HG03469 (cell line): ENCODE measurements at regions not wholly inside any gene's neighbourhood (a gene's known extent, or its start where the extent isn't known, plus 50 kb on each side); places are given as distances from the start of the nearest gene placed in this dataset.

ENCODE experiments used
- ATAC-seq: cut with Tn5 transposase; IDR thresholded peaks from one replicate; pipeline ENCODE4 v1.9.1; 2021; ENCODE audit warnings: mild to moderate bottlenecking, moderate library complexity, moderate number of reproducible peaks; ENCODE audit not compliant: unreplicated experiment

DNA sequence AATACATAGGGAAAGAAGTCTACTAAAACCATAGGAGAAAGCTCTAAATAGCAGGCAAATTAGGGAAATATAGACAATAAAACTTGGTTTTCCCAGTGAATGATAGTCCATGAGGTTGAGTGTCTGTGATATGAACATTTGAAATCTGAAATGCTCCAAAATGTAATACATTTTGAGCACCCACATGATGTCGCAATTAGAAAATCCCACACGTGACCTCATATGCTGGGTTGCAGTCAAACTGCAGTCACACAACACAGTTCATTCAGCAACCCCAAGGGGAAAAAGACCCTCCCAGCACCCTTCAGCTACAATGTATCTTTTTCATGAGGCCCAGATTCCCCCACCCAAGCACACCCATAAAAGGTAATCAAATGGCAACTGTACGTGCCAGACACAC lies 155.6 kb downstream of the BTC start:
- no peak for ATAC-seq

DNA sequence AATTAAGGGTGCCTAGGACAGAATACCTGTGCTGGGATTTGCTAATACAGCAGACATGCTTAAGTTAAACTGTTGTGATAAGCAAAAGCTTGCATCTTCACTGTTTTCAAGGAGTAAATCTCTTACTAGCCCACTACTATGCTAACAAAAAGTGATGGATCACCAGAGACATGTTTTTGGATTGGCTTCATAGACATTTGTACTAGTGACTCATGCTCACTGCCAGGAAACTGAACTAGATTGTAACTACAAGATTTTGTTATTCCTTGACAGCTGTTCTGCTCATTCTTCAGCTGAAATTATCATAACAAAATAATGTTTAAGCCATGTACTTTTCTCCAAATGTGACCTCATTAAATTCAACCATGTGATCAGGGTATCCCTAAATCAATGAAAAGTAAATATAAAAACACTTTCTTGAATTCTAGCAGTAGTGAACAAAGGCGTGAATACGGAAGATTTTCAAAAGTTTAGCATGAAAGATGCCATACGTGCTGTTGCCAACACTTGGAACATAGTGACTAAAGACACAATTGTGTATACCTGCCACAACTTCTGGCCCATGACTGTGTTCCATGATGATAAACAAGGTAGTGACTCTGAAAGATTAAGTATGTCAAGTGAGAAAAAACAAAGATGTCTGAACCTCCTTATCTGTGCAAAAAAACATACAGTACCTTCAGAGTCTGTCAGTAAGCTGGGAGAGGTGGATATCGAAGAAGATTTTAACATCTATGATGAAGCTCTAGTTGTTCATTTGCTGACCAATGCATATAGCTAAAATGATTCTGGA lies 154.0 kb downstream of the BTC start:
- ATAC-seq = no peak

DNA sequence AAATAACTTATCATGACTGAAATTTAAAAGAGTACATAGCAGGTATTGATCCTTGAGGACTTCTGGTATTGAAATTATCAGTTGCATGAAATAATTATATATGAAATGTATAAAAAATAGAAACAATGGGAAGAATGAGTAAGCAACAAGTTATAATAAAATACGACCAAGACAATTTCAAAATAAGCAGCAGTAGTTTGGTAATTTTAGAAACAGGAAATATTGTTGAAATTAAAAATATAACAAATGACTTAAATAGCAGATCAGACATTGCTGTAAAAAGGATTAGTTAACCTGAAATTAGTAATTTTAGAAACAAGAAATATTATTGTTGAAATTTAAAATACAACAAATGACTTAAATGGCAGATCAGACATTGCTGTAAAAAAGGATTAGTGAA lies 152.3 kb downstream of the BTC start:
- no peak for ATAC-seq

DNA sequence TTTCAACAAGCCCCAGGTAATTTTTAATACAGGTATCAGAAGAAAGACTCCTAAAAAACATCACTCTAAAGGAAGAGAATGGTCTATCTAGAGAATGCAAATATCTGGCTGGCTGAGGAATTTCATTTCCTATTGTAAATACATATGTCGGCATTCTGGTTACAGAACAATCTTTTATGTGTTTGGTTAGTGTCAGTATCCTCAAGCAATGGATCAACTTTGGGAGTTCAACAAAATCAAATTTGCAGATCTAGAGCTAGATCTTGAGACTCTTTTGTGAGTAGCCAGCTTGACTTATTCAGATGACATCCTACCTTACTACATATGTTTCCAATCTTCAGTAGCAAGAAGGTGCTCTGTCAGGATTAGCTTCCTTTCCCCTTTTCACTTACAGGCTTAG lies 145.1 kb downstream of the BTC start:
- no peak for ATAC-seq

DNA sequence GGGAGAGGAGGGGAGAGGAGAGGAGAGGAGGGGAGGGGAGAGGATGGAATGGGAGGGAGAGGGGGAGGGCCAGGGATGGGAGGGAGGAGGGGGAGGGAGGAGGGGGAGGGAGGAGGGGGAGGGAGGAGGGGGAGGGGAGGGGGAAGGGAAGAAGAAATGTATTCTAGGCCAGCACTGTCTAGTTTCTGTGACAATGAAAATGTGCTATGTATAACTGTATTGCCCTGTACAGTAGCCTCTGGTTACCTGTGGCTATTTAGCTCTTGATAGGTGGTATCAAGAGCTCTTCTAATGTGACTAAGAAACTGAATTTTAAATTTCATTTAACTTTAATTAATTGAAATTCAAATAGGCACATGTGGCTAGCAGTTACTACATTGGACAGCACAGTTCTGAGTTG lies 143.1 kb downstream of the BTC start:
- ATAC-seq = no peak

DNA sequence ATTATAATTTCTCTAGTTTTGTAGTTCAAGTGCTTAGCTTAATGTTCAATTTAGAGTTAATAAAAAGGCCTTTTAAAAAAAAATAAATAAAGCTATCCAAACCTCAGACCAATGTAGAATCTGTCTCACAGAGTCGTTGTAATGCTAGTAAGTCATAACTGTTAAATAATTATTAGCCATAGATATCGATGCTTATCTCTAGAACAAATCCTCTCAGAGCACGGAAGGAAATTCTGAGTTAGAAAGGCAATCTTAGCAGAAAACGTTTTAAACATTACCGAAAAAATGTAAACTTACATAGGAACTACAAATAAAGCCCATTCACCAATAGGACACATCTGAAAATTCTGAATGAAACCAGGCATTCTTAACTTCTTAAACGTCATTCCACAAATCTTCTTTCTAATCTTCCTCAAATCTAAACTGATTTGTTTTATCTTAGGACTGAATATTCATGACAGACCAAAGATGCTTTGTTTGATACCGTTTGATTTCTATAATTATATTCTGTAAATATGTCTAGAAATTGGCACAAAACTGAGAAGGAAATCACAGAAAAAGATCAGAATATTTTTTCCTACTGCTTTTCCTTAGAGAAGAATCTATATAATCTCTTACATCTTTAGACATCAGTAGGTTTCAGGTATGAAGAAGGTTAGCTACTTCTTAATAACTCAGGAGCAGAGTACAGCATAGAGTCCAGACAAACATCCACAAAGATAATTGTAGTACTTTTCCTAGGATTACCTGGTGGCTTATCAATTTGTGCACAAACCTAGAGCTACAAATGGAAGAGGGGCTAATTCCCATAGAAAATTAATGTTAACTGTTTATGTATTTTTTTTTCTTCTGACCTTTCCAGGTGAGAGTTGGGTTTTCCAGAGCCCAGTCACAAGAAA lies 140.7 kb downstream of the BTC start:
- no peak for ATAC-seq

DNA sequence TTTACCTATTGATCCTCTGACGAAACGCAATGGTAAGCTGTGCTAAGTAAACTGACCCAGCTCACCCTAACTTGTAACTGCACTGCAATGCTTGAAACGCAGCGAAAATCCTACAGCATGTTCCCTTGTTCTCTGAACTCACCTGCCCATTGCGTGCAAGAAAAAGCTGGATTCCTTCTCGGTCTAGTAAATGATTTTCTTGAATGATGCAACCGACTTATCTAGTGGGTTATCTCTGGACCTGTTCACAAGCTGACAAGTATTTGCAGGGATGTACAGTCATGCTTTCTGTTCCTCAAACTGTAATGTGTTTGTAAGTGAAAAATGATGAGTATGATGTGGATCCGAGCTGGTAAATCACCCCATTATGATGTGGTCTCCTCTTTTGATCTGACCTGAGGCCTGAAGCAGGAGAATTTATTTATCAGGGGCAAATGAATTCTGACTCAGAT lies 140.1 kb downstream of the BTC start:
- ATAC-seq = no peak

DNA sequence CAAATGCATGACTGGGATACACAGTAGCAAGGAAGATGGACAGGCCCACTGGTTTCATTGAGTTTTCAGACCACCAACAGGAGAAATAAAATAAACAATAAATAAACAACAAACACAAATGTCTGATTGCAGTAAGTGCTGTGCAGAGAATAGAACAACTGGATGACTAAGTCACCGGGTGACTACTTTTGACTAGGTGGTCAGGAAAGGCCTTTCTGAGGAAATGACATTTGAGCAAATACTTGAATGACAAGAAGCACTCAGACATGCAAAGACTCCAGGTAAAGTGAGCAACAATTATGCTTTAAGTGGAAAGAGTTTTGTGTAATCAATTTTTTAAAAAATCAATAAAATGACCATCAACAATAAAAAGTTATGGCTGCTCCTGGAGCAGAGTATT lies 137.7 kb downstream of the BTC start:
- ATAC-seq = no peak

DNA sequence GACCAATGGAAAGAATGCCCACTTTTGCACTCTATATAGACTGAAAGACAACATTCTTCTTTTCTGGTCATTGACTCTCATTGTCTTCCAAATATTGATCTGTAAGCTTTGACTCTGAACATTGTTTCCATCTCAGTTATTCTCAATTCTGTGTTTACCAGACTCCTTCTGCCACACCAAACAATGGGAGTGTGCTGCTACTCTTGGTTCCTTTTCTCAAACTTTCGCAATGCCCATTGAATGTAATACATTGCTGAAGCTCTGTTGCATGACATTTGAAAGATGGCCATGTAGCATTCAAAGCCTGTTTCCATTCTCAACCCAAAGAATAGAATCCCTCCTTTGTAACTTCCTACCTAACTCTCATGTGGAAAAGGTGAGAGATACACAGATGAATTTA lies 136.2 kb downstream of the BTC start:
- no peak for ATAC-seq

DNA sequence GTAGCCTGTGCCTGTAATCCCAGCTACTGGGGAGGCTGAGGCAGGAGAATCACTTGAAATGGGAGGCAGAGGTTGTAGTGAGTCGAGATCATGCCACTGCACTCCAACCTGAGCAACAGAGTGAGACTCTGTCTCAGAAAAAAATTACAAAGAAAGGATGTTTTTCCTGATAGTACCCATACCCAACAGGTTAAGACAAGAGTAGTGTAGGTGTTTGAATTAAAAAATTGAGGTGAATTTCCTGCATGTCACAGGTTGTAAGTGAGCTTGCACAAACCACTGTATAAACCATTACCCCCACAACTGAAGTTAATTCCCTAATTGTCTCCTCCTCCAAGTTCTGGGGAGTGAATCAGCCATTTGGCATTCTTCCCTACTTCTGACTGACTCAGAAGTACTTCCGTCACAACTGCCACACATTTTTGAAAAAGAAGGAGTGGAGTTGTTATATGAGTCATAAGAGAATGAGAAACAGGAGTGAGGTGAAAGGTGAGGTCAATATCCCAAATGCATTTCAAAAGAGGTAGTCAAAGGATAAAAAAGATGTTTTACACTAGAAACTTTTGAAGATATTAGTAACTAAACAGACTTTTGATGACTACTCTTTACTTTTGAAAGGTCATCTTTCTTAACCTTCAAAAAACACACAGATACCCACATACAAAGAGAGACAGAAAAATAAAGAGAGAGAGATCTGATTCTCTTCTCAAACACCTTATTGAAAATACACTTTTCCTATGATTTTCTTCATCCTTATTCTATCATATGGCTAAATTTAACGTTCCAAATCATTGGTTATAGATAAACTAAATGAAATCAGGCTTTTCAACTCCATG lies 134.5 kb downstream of the BTC start:
- ATAC-seq = no peak

DNA sequence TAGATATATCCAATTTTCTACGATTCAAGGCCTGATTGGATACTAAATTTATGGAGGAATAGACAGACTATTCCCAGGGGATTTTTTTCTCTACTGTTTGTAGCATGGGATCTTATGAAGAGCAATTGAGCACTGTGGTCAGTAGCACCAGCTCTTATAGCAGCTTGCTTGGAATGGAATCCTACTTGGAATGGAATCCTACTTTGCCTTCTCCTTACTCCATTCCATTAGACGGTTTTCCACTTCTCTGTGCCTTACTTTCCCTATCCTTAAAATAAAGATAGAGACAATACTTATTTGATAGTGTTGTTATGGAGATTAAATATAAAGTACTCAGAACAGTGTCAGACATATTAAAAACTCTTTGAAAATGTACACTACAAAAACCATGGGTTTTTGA lies 133.5 kb downstream of the BTC start:
- no peak for ATAC-seq

DNA sequence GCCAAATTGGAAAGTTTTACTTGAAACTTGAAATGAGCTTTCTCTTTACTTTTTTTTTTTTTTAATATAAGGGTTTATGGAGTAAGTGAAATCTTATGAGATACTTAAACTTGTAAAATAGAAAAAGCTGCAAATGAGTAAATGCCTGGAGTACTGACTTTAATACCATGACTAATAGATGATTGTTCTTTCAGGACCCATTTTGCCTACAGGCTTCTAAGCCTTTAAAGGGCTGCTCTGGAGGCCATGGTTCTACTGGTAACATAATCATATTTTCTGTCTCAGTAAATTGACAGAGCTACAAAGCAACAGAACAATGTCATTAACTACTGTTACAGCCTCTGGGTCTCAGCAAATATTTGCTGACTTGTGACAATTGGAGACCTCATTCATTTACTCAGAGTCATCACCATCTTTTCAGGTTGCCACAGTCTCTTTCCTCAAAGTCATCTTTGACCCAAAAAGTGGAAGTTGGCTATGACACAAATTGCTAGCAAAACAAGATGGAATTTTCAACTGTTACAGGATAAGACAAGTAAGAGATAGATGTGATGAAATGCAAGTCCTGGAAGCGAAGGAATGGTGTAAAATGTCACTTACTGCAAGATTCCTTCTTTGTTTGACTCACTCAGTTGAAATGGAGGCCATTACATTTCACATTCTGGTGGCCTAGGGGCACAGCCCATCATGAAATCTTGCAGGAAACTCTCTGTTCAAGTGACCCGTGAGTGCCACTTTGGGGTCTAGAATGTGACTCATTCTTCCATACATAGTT lies 132.7 kb downstream of the BTC start:
- no peak for ATAC-seq

DNA sequence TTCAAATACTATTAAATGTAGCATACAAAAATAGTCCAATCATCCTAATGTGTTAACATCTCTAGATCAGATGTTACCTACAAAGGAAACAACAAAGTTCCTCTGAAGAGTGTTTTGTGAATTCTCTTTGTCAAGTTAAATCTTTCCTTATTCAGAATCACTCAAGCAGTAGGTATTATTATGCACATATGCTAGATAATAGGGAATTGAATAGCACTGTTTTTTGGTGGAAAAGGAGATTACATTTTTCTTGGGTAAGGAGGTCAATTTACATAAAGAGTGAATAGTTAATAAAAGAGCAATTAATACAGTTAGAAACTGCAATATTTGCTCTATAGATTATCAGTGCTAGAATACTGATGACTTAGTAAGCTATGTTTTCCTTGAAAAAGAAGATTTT lies 130.7 kb downstream of the BTC start:
- ATAC-seq = no peak

DNA sequence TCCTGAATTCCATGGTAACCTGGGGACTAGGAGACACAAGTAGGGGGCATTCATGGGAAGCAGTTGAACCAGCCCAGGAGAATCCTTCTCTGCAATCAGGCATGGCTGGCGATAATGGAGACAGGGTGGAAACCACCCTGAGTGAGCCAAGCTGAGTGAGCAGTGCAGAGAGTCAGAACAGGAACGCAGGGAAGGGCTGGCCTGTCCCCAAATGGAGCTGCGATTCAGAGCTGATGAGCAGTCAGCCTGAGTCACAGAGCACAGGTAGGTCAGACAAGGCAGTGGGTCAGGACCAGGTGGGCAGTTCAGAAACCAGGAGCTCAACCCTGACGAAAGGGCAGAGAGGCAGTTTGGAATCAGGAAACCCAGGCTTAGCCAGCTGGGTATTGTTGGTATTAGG lies 129.0 kb downstream of the BTC start:
- no peak for ATAC-seq

DNA sequence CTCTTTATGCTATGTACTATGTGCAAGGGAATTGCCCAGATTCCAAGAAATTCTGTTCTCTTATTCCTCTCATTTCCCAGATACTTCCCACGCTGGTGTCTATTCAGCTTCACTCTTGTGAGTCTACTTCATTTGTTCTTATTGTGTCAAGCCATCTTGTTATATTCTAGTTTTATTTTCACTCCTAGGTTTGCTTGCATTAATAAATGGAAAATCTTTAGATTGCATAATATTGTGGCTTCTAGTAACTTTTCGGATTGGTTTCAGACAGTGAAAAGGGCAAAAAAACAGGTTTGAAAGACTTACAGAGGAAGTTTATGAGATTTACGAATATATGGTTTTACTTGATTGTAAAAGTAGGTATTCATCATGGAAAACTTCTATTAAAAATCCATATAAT lies 128.4 kb downstream of the BTC start:
- no peak for ATAC-seq

DNA sequence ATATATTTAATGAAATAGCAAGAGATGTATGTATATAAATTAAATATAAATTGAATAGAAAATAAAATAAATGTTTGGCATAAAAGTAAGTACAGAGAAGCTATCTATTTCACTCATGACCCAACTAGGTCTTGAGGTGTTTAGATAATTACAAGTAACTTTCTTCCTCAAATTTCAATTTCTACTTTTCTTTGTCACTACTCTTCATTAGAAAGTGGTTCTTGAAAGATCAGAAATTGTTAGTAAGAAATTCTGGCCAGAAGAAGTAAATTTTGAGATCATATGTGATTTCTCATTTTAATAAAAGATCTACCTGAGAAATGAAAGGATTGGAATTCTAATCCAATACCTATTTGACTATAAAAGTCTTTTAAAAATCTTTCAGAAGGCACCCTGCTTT lies 126.9 kb downstream of the BTC start:
- ATAC-seq = no peak

DNA sequence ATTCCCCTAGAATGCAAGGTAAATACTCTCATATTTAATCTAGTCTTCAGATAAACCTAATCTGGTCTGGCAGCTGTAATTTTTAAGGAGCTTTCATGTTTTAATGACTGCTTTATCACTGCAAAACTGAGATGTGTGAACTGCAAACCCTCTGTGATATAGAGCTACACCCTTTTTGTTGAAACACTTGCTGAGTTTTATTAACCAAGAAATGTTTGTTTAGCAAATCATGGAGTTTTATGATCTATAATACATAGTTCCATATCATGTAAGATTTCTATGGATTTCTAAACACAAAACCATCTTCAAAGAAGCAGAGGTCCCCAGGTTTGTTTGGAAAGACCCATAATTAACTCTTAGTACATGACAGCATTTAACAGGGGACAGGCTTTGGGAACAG lies 126.4 kb downstream of the BTC start:
- no peak for ATAC-seq

DNA sequence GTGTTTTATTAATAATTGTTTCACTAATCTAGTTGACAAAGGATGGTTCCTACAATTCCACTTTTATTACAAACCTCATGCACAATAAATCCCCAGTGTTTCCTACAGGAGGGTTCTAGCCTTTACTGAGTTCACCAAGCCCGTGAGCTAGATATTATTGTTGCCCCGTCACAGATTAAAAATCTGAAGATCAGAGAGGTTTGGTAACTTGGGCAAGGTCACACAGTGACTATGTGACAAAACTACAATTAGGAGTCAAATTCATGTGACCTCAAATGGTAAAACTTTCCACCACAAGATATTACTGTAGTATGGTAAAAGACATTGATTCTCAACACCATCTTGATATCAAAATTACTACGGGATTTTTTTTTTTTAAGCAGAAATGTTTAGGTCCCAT lies 124.6 kb downstream of the BTC start:
- ATAC-seq = no peak

DNA sequence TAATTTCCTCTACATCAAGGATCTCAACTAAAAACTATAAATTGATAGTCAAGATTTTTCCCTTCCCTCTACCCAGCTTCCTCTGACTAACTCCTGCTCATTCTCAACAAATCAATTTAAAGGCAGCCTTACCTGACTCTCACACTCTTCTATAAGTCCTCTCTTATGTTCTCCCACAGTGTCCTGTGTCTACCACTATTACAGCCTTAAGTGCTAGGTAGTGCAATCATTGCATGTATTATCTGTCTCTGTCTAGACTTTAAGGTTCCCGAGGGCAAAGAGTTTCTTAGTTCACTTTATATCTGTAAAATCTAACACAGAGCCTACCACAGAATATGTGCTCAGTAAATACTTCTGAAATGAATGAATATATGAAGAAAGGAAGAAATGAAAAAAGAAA lies 123.7 kb downstream of the BTC start:
- ATAC-seq = no peak

DNA sequence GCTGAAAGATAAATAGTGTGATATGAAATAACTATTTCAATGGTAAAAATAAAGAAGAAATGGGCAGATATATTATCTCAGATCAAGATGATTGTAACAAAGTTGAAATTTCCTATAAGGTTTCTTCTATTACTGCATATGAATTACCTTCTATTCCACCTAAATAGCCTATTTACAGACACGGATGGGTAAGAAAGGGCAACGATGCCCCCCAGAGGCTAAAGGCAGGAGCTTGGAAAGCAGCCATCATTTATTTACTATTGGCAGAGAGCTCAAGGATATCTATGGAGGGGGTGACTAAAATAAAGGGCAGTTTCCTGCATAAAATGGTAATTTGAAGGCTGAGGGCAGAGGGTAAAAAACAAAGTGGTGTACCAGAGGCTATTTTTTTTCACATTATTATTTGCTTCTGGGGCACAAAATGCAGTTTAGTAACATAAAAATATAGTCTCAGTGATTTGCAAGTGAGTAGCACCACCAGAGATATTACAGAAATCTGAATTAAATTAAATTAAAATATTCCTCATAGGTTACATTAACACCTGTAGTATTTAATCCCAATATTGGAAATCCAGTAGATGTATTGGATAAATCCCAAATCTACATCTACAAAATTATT lies 123.1 kb downstream of the BTC start:
- no peak for ATAC-seq
